NCI-H82 (cell line): ENCODE measurements at regions not wholly inside any gene's neighbourhood (a gene's known extent, or its start where the extent isn't known, plus 50 kb on each side); places are given as distances from the start of the nearest gene placed in this dataset.
A peak's percentile ranks its signal among the peaks of the same experiment; 100 is the strongest.
"Not testable (repeated sequence)": the region's sequence is repeated elsewhere in the genome, so short reads cannot be mapped to it uniquely, and the experiment has no call there.

Source experiments
- DNase-seq: peaks from one replicate; lab custom pipeline; 2025; lab: John Stamatoyannopoulos, UW

GRCh38 chr21:36207577-36208320 lies 51.1 kb downstream of the DOP1B start:
- no peak for DNase-seq

DNA sequence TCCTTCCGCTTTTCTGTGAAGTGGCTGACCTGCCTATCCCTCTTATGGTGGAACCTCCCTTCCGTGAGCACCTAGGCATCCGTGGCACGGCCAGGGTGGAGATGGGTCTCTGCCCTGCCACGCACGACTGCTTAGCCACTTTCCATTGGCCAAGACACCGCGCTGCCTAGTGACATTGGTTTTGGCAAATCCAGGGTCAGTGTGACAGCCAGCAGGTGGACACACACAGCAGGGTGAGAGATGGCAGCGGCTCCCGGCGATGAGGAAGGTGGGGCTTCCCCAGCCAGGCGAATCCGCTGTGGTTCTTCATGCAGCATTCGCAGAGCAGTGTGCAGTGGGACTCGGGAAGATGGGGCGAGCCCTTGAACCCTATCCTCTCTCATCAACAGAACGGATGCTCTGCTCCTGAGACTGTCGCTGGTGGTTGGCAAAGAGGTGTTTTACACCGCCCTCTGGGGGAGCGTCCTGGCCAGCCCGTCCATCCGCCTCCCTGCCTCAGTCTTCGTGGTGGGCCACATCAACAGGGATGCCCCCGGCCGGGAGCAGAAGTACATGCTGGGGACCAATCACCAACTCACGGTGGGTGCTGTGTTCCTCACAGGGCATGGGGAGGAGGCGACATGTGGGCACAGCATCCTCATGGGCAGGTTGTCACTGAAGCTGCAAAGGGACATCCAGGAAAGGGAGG lies 51.8 kb downstream of the DOP1B start:
- no peak for DNase-seq

- peak; percentile 61 for DNase-seq
Observed at GRCh38 chr21:36209626-36210171, 53.1 kb downstream of the DOP1B start.

- DNase-seq, result no peak
Observed at GRCh38 chr21:36210779-36211659, 54.4 kb downstream of the DOP1B start.

GRCh38 chr21:36211660-36212512 lies 55.3 kb downstream of the DOP1B start:
- DNase-seq, result no peak

- DNase-seq, result no peak
Observed at GRCh38 chr21:36212513-36212780, 55.8 kb downstream of the DOP1B start.

DNA sequence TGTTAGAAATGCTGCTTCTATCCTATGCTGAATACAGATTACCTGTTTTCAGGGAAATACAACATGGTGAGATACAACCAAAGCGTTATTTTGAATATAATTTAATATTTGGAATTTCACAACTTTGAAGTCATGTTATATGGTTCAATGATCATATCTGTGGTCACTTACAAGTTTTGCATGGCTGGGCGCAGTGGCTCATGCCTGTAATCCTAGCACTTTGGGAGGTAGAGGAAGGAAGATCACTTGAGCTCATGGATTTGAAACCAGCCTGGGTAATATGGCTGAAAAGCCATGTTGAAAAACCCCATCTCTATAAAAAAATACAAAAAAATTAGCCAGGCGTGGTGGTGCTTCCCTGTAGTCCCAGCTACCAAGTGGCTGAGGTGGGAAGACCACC lies 57.9 kb downstream of the DOP1B start:
- DNase-seq, result no peak

GRCh38 chr21:36217743-36218142 lies 61.1 kb downstream of the DOP1B start:
- DNase-seq, result no peak

DNA sequence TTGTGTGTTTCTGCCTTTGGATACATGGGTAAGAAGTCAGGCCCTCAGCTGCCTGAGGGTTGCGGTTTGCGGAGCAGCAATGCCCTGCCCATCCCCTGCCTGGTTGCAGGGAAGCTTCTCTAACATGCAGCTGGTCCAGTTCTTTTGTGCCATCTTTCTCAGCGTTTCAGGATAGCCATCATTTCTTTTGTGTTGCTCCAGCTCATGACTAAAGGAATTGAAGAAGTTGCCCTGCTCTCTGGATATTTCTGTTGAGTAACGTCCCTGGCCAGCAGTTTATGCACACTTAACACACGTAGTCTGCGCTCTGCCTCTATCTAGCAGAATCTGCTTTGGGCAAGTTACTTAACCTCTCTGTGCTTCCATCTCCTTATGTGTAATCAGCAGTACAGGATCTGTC lies 62.1 kb downstream of the DOP1B start:
- no peak for DNase-seq

GRCh38 chr21:36223451-36223850 lies 66.8 kb downstream of the DOP1B start:
- peak; percentile 69 for DNase-seq

DNA sequence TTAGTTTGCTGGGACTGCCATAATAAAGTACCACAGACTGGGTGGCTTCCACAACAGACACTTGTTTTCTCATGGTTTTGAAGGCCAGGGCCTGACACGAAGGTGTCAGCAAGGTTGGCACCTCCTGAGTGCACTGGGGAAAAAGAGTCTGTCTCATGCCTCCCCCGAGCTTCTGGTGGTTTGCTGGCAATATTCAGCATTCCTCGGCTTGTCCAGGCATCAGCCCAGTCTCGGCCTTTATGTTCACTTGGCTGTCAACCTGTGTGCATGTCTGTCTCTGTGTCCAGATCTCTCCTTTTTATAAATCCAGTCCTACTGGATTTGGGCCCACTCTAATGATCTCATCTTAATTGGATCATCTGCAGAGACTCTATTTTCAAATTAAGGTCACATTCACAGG lies 72.6 kb downstream of the DOP1B start:
- DNase-seq, result peak; percentile 19

- DNase-seq, result not testable (repeated sequence)
Observed at GRCh38 chr21:36231444-36231843, 74.8 kb downstream of the DOP1B start.

DNA sequence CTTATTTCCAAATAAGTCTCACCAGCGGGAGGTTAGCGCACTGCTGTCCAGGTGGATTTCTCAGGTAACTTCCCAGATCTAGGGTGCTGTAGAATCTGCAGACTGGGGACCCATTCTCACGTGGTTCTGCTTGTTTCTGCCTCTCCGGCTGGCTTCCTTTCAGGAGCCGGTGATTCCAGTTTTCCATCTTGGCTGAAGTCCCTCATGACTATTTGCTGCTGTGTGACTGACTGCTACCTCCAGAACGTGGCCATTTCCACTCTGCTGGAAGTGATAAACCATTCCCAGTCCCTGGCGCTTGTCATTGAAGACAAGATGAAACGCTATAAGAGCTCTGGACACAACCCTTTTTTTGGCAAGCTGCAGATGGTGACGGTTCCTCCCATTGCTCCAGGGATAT lies 76.0 kb downstream of the DOP1B start:
- no peak for DNase-seq

GRCh38 chr21:36235058-36235582 lies 78.5 kb downstream of the DOP1B start:
- no peak for DNase-seq

- DNase-seq, result no peak
Observed at GRCh38 chr21:36236052-36236730, 79.6 kb downstream of the DOP1B start.

DNA sequence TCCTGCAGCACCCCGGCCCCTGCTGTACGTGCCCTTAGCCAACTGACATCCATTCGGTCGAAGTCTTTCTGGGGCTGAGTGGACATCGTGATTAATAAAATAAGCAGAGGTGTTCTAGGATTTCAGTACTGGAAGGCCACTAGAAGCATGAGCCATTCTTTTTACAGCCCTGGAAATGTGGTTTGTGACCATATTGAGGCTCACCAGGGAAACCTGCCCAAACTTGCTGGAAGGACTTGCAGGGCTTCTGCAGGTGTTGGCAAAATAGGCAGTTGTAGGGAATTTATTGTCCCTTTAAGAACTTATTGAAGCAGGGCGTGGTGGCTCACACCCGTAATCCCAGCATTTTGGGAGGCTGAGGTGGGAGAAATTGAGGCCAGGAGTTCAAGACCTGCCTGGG lies 80.8 kb downstream of the DOP1B start:
- no peak for DNase-seq

GRCh38 chr21:36239585-36239984 lies 80.4 kb upstream of the MORC3 start:
- no peak for DNase-seq

GRCh38 chr21:36241717-36242116 lies 78.3 kb upstream of the MORC3 start:
- DNase-seq, result no peak

DNA sequence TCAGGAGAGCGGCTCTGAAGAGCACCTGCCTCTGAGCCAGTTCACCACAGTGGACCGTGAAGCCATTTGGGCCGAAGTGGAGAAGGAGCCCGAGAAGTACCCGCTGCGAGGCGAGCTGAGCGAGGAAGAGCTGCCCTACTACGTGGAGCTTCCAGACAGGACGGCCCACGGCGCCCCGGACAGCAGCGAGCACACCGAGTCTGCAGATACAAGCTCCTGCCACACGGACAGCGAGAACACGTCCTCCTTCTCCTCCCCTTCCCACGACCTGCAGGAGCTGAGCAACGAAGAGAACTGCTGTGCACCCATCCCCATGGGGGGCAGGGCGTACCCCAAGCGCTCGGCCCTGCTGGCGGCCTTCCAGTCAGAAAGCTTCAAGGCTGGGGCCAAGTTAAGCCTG lies 74.9 kb upstream of the MORC3 start:
- no peak for DNase-seq

DNA sequence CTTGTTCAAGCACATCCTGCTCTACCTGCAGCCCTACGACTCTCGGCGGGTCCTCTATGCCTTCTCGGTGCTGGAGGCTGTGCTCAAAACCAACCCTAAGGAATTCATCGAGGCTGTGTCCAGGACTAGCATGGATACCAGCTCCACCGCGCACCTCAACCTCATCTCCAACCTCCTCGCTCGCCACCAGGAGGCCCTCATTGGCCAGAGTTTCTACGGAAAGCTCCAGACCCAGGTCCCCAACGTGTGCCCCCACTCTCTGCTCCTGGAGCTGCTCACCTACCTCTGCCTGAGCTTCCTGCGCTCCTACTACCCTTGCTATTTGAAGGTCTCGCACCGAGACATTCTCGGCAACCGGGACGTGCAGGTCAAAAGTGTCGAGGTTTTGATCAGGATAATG lies 74.3 kb upstream of the MORC3 start:
- DNase-seq, result no peak

GRCh38 chr21:36246080-36246631 lies 73.8 kb upstream of the MORC3 start:
- DNase-seq, result no peak
